ENCODE measurements at regions not wholly inside any gene's neighbourhood (a gene's known extent, or its start where the extent isn't known, plus 50 kb on each side); places are given as distances from the start of the nearest gene placed in this dataset.
"Not testable (repeated sequence)": the region's sequence is repeated elsewhere in the genome, so short reads cannot be mapped to it uniquely, and the experiment has no call there.

DNA sequence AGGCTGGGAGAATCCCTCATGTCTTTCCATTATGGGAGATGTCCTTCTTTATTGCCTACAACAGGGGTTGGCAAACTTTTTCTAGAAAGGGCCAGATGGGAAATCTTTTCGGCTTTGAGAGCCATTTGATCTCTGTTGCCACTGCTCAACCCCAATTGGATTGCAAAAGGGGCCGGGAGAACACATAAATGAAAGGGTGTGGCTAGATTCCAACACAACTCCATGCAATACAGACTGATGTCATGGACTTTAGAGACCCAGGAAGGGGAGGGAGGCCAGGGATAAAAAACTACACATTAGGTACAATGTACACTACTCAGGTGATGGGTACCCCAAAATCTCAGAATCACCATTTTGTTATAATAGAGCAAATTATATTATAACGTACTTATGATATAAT lies 97.6 kb upstream of the SIM2 start:
- no peak for TF ChIP-seq ZNF274 (IDR thresholded peaks at IDR 0.05; ENCODE audit: low read depth, low read length)
- H3K4me3 ChIP-seq (ENCODE audit: low read length): no peak overlapping the region

DNA sequence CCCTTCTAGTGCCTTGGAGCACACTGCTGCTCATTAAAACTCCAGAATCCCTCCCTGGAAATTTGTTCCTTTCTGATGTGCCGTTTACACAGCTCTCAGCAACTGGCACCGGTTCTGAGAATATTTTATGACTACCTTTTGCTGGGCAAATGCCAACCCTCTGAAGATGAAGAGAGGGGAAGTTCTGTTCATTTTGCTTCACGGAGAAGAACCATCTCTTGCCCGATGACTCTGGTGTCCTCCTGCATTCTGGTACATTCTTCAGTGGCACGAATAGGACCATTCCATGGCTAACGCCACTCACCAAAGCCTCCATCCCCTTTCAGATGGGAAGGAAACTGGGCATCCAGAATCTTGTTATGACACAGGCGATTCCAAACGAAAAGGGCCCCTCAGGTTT lies 96.2 kb upstream of the SIM2 start:
- no peak overlapping the region for H3K4me3 ChIP-seq (ENCODE audit: low read length)
- TF ChIP-seq ZNF274 (IDR thresholded peaks at IDR 0.05; ENCODE audit: low read depth, low read length): no peak

DNA sequence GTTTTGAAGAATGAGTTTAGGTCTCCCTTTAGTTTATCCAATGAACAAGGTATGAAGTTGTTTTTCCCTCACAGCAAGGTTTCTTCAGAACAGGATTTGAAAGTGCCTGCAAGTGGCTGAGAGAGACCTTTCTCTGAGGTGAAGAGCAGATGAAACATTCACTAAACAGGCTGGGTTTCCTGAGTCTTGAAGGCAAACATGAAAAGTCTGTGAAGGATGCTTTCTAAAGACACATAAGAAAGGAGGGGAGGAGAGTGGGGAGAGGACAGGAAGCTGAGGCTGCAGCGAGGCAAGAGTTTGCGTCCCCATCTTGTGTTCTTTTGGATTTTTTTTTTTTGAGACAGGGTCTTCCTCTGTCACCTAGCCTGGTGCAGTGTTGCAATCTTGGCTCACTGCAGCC lies 95.7 kb upstream of the SIM2 start:
- H3K4me3 ChIP-seq (ENCODE audit: low read length): no peak overlapping the region
- no peak for TF ChIP-seq ZNF274 (IDR thresholded peaks at IDR 0.05; ENCODE audit: low read depth, low read length)

DNA sequence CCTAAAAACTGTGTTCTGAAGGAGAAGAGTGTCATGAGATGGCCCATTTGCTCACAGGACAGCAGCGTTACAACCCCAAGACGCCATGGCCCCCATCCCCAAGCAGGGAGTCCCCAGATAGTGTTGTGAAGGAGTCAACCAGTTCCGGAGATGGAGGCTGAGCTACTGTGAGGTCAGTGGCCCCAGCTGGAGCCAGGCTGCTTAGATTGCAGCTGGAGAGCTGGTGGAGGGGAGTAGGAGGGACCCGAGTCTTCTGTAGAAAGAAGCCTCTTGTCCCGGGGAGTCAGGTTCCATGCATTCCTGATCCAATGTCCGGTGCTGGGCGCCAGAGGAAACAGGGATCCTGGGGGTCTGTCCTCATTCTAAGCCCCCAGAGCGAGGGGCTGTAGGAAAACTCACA lies 93.5 kb upstream of the SIM2 start:
- TF ChIP-seq ZNF274 (IDR thresholded peaks at IDR 0.05; ENCODE audit: low read depth, low read length): no peak
- H3K4me3 ChIP-seq (ENCODE audit: low read length): no peak overlapping the region

DNA sequence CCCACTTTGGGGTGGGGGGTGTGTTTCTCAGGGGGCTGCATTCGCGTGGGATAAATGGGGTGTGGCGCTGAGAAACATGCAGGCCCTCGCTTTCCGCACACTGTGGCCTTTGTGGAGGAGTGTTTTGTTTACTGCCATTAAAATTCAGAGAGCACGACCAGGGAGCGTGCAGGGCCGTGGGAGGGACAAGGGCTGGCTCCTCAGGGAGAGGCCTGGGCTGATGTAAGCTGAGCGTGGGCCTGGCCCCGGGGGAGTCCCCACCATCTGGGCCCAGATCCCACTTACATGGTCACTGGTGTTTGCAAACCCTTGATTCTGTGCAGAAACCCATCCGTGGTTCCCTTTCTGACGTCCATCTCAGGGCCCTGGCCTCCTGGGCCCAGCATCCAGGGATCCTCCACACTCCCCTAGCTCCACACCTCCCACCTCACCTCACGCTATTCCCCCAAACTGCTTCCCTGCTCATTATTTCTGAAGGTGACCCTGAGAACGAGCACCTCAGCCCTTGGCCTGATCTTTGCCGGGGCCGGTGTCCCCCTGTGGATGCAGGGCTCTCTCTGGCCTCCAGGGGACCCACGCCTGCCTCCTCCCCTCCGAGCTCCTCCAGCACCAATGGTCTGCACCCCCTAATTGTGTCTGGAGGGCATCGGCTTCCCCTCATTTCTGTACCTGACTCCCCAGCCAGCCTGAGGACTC lies 92.5 kb upstream of the SIM2 start:
- no peak for TF ChIP-seq ZNF274 (IDR thresholded peaks at IDR 0.05; ENCODE audit: low read depth, low read length)
- no peak overlapping the region for H3K4me3 ChIP-seq (ENCODE audit: low read length)

DNA sequence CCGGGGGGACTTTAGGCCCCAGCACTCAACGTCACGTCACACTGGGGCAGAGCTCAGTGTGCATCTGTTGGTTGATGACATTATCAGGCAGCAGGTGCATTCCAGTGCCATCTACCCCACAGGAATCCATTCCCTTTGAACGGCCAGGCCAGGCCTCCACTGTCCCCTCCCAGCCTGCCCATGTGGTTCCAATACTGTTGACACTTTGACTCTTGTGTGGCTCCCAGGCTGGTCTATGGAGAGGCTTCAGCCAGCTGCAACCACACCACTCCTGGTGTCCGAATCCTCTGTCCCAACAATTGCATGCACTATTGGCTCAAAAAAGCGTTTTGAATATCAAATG lies 92.0 kb upstream of the SIM2 start:
- H3K4me3 ChIP-seq (ENCODE audit: low read length): no peak overlapping the region
- no peak for TF ChIP-seq ZNF274 (IDR thresholded peaks at IDR 0.05; ENCODE audit: low read depth, low read length)

DNA sequence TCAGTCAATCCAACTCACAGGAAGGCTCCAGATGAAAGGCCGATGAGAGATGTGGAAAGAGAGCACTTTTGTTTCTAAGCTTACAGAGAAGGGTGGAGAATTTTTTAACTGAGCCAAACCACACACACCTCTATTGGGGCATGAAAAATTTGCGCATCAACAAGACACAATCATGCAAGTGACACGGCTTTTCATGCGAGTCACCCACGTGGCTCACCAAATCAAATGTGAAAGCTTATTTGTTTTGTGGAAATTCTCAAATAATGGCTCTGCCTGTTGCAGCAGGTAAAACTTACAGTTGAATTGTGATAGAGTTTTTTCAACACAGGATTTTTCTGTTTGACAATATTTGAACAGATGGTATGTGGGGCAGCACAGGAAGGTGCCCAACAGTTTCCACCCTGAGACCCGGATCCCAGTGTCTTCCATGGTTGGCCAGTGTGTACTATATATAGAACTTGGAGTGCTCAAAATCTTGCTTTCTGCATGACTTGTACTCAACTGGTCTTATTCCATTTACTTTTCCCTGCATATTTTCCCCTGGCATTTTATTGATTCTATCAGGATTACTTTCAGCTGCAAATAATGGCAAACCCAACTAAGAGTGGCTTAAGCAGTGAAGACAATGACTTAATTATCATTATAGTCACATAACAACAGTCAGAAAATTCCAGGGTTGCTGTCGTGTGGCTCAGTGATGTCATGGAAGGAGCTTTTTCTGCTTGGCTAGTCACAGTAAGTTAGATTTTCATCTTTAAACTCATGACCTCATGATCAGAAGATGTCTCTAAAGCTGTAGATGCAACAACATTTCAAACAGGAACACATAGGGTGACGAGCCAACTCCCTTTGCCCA lies 90.6 kb upstream of the SIM2 start:
- TF ChIP-seq ZNF274 (IDR thresholded peaks at IDR 0.05; ENCODE audit: low read depth, low read length): no peak
- H3K4me3 ChIP-seq (ENCODE audit: low read length): no peak overlapping the region

DNA sequence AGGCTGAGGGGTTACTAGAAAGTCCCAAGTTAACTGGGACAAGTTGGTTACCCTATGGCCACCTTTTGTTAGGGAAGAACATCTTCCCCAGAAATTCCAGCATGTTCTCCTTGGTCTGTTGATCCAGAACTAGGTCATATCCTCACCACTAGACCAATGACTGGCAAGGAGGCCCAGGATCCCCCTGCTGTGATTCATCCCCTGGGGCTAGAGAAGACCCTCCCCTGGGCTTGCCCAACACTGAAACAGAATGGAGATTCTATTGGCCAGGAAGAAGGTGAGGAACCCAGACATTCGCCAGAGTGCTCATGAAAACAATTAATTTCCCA lies 90.1 kb upstream of the SIM2 start:
- no peak for TF ChIP-seq ZNF274 (IDR thresholded peaks at IDR 0.05; ENCODE audit: low read depth, low read length)
- H3K4me3 ChIP-seq (ENCODE audit: low read length): no peak overlapping the region

DNA sequence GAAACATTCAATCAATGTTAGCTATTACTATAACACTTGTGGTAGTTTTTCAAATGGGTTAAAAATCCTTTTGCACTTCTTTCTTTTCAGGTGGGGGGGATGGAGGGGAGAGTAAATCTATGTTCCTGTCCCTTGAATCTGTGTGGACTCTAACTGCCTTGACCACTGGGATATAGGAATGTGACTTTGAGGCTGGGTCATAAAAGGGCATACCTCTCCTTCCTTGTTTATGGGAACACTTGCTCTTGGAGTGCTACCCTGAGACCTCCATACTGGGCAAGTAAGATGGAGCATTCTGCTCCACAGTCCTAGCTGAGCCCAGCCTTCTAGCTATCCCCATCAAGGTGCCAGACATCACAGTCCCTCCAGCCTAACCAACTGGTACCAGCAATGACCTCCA lies 89.3 kb upstream of the SIM2 start:
- TF ChIP-seq ZNF274 (IDR thresholded peaks at IDR 0.05; ENCODE audit: low read depth, low read length): no peak
- no peak overlapping the region for H3K4me3 ChIP-seq (ENCODE audit: low read length)

DNA sequence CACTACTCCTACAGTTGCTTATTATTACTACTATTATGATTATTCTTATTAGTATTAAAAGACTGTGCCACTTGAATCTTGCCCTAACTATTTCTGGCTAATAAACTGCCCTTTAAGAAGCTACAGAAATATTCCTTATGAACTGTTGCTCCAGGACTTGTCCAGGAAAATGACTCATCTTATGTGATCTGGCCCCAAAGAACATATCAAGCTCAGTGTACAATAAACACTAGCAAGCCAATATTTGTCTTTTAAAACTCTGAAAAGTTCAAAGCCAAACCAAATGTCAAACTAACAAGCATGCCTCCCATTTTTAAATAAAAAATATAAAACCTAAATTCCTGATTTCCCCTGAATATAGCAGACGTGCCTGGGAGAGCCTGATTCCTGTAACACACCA lies 88.7 kb upstream of the SIM2 start:
- H3K4me3 ChIP-seq (ENCODE audit: low read length): no peak overlapping the region
- no peak for TF ChIP-seq ZNF274 (IDR thresholded peaks at IDR 0.05; ENCODE audit: low read depth, low read length)

DNA sequence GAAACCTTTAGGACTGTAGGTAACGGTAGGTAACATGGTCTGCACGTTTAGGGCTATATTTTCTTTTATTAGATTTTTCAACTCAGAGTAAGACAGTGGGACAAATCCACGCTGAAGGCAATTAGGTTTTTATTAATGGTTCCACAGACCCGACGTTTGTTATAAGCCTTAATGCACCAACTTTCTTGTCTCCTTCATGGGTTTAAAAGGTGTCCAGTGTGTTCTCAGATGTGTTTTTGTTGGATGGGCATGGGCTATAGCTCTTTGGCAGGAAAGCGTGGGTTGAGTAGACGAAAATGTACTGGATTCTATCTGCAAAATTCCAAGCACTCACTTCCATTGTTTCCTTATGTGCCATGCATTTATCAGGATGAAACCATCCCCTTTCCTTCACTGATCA lies 88.0 kb upstream of the SIM2 start:
- no peak overlapping the region for H3K4me3 ChIP-seq (ENCODE audit: low read length)
- no peak for TF ChIP-seq ZNF274 (IDR thresholded peaks at IDR 0.05; ENCODE audit: low read depth, low read length)

DNA sequence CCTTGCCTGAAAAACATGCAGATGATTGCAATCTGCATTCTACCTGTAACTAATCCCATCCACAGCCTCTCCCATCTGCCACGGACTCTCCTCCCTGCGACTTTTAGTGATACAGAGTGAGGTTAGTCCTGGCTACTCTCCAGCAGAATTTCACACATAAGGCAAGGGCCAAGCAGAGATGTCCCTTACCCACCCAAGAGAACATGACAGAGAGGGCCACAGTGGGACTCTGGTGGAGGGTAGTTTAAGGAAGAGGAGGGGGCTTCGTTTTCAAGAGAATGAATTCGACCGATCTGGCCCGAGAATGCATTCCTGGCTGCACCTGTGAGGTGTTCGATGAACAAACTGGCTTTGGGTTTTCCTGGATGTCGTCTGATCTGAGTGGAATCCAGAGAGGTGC lies 87.5 kb upstream of the SIM2 start:
- H3K4me3 ChIP-seq (ENCODE audit: low read length): no peak overlapping the region
- TF ChIP-seq ZNF274 (IDR thresholded peaks at IDR 0.05; ENCODE audit: low read depth, low read length): no peak

DNA sequence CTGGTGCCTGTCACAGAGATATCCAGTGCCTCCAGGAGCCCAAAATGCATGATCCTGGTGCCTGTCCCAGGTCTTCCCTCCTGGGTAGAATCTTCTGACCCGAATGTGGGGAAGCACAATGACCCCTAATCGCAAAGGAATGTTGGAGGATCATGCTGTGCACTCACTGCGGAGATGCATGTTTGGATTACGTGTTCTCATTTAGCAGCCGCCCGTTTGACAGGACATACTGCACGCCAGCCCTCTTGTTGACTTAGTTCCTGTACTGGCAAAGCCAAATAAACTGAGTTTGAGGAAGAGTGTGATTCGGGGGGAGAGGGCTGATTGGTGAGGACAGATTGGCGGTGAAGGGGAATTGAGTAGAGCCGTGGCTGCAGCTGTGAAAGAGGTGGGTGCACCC lies 85.9 kb upstream of the SIM2 start:
- no peak for TF ChIP-seq ZNF274 (IDR thresholded peaks at IDR 0.05; ENCODE audit: low read depth, low read length)
- no peak overlapping the region for H3K4me3 ChIP-seq (ENCODE audit: low read length)

DNA sequence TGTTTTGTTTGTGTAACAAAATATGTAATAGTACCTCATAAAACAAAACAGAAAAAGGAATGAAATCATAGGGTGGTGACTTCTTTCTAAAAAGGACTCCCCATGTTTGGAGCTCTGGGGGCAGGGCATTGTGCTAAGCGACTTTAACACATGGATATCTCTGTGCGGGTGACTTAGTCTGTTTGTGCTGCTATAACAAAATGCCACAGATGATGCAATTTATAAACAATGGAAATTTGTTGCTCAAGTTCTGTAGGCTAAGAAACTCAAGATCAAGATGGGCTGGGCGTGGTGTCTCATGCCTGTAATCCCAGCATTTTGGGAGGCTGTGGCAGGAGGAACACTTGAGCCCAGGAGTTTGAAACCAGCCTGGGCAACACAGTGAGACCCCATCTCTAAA lies 85.4 kb upstream of the SIM2 start:
- no peak for TF ChIP-seq ZNF274 (IDR thresholded peaks at IDR 0.05; ENCODE audit: low read depth, low read length)

DNA sequence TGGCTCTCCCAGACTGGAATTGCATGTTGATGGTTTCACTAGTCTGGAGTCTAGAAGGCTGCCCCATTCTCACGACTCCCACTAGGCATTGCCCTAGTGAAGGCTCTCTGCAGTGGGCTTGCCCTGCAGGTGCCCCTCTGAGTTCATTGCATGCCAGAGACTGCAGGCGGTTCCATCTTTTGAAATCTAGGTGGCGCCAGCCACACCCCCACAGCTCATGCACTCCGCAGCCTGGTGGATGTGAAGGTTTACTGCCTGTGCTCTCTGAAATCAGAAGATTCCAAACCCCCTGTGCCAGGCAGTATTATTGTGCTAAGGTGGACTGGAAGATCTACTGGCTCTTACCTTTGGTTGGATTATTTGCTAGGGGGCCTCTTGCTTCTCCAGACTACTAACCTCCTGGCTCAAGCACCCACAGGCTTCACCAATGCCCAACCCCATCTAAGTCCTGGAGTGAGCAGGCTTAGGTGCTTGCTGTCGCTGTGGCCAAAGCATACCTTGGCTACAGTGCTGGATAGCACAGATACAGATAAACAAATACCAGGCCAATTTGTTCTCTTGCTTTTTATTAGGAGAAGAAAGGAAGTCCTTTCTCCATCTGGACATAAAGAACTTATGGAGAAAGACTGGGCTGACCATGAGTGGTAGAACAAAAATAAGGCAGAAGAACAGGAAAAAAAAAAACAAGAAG lies 83.5 kb upstream of the SIM2 start:
- H3K4me3 ChIP-seq (ENCODE audit: low read length): no peak overlapping the region
- no peak for TF ChIP-seq ZNF274 (IDR thresholded peaks at IDR 0.05; ENCODE audit: low read depth, low read length)

More for the DNA sequence above, 85.4 kb upstream of the SIM2 start:
- H3K4me3 ChIP-seq (ENCODE audit: low read length): no peak overlapping the region

DNA sequence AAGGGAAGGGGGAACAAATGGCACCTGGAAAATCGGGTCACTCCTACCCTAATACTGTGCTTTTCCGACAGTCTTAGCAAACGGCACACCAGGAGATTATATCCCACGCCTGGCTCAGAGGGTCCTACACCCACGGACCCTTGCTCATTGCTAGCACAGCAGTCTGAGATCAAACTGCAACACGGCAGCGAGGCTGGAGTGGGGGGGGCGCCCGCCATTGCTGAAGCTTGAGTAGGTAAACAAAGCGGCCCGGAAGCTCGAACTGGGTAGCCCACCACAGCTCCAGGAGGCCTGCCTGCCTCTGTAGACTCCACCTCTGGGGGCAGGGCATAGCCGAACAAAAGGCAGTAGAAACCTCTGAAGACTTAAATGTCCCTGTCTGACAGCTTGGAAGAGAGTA lies 82.1 kb upstream of the SIM2 start:
- not testable (repeated sequence) for H3K4me3 ChIP-seq (ENCODE audit: low read length)

DNA sequence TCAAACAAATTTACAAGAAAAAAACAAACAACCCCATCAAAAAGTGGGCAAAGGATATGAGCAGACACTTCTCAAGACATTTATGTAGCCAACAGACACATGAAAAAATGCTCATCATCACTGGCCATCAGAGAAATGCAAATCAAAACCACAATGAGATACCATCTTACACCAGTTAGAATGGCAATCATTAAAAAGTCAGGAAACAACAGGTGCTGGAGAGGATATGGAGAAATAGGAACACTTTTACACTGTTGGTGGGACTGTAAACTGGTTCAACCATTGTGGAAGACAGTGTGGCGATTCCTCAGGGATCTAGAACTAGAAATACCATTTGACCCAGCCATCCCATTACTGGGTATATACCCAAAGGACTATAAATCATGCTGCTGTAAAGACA lies 77.1 kb upstream of the SIM2 start:
- H3K4me3 ChIP-seq (ENCODE audit: low read length): not testable (repeated sequence)
